ENCODE measurements at regions not wholly inside any gene's neighbourhood (a gene's known extent, or its start where the extent isn't known, plus 50 kb on each side); places are given as distances from the start of the nearest gene placed in this dataset.

DNA sequence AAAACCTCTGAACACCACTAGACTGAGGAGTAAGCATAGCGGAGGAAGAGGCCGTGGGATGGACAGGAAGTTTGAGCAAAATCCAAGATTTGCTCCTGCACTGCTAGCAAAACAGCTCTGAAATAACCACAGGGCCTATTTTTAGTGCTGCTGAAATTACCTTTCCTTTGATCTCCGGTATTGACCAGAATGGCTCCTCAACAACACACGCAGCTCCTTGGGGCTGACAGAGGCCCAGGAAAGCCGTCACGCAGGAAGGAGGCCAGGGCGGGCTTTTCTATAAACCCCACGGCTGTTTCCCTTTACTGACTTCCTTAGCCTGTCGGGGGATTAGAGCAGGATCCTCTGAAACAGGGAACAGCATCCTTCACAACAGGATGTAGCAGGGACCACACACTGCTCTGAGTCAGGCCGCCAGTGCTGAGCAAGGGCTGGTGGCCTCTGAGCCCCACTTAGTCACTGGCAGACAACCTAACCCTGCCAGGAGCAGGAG, 80.8 kb upstream of the LCLAT1 start:
- Histone ChIP-seq H3K27me3 (ENCODE audit: insufficient read depth, low read length) (no peaks in the 10 kb centered on the region), H3K18ac (ENCODE audit: insufficient read length, low read depth, low read length) (no peak overlapping the region), H3K4ac (ENCODE audit: low read depth, low read length) (no peak overlapping the region), H4K8ac (replicated peaks; ENCODE audit: insufficient read length, low read depth, low read length) (no peak overlapping the region), H3K79me2 (ENCODE audit: insufficient read depth, low read length) (no peaks in the 10 kb centered on the region), H2BK12ac (ENCODE audit: insufficient read length, low read depth, low read length) (no peak overlapping the region), H3K4me2 (ENCODE audit: insufficient read depth, insufficient read length, low read length) (no peak overlapping the region), H2BK5ac (ENCODE audit: insufficient read length, low read length) (no peak overlapping the region), H3K4me1 (ENCODE audit: insufficient read depth, low read length) (no peaks in the 10 kb centered on the region), H2BK15ac (ENCODE audit: low read depth, low read length) (no peak overlapping the region), H2AFZ (ENCODE audit: low read length) (no peak overlapping the region), H3K27ac (ENCODE audit: insufficient read length, low read depth, low read length) (no peak overlapping the region), H3T11ph (ENCODE audit: low read length) (no peak overlapping the region), H4K91ac (ENCODE audit: insufficient read length, low read depth, low read length) (no peak overlapping the region), H3K9ac (ENCODE audit: extremely low read depth, insufficient read length, low read length) (no peak overlapping the region), H4K5ac (ENCODE audit: insufficient read length, low read depth, low read length) (no peak overlapping the region), H3K79me1 (ENCODE audit: insufficient read depth, low read depth, low read length, poor library complexity, severe bottlenecking) (no peaks in the 10 kb centered on the region), H2BK20ac (ENCODE audit: low read depth, low read length, poor library complexity, severe bottlenecking) (no peak overlapping the region), H3K14ac (ENCODE audit: insufficient read depth, low read length) (no peak overlapping the region), H3K56ac (ENCODE audit: insufficient read length, low read depth, low read length) (no peak overlapping the region), H2AK5ac (ENCODE audit: insufficient read length, low read length) (no peak overlapping the region), H3K9me3 (ENCODE audit: control insufficient read depth, low read depth, low read length) (no peaks in the 10 kb centered on the region), H2BK120ac (ENCODE audit: low read depth, low read length, poor library complexity, severe bottlenecking) (no peak overlapping the region), H3K23me2 (ENCODE audit: insufficient read length, low read depth, low read length, poor library complexity, severe bottlenecking) (no peaks in the 10 kb centered on the region), H3K23ac (ENCODE audit: insufficient read length, low read depth, low read length) (no peak overlapping the region), H4K20me1 (ENCODE audit: control insufficient read depth, insufficient read depth, insufficient read length) (no peaks in the 10 kb centered on the region)
- peak overlapping the region in 1 of 3 experiments; percentile 19; a peak in 1 of 7 replicates for H3K27ac Mint-ChIP-seq
- no peaks in the 10 kb centered on the region for H3K36me3 Mint-ChIP-seq (ENCODE audit: insufficient read depth in 1 of 3, low read depth in 3 of 3)
- peaks cover 4 to 6% of the 10 kb centered on the region in 2 experiments for H3K4me1 Mint-ChIP-seq
- no CpG with 5 or more reads among the region's 10 CpGs for WGBS (ENCODE audit: extremely low coverage, insufficient read length, low lambda C conversion rate)
- DNase-seq: no peak
- H3K4me3 Mint-ChIP-seq: no peak overlapping the region
- H3K9me3 Mint-ChIP-seq: no peaks in the 10 kb centered on the region
- H3K27me3 Mint-ChIP-seq (ENCODE audit: low read depth): no peaks in the 10 kb centered on the region; the same call in 1 of the 2 replicates
- TF ChIP-seq, protein P1, sequence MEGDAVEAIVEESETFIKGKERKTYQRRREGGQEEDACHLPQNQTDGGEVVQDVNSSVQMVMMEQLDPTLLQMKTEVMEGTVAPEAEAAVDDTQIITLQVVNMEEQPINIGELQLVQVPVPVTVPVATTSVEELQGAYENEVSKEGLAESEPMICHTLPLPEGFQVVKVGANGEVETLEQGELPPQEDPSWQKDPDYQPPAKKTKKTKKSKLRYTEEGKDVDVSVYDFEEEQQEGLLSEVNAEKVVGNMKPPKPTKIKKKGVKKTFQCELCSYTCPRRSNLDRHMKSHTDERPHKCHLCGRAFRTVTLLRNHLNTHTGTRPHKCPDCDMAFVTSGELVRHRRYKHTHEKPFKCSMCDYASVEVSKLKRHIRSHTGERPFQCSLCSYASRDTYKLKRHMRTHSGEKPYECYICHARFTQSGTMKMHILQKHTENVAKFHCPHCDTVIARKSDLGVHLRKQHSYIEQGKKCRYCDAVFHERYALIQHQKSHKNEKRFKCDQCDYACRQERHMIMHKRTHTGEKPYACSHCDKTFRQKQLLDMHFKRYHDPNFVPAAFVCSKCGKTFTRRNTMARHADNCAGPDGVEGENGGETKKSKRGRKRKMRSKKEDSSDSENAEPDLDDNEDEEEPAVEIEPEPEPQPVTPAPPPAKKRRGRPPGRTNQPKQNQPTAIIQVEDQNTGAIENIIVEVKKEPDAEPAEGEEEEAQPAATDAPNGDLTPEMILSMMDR (conservative IDR thresholded peaks at IDR 0.05): no peak
